Effector memory CD8-positive, alpha-beta T cell (primary cell): ENCODE measurements at regions not wholly inside any gene's neighbourhood (a gene's known extent, or its start where the extent isn't known, plus 50 kb on each side); places are given as distances from the start of the nearest gene placed in this dataset.

Experiments
- ATAC-seq: fragments of 150-1000 bp; cut with Tn5 transposase; replicated peaks from 2 replicates; pipeline ENCODE4 v1.10.0; 2021; ENCODE audit warnings: mild to moderate bottlenecking, moderate library complexity
- DNase-seq, 3 experiments: peaks; one replicate each; pipeline ENCODE4 v3.0.0; 2021
- H3K27ac Mint-ChIP-seq, 2 donors: one replicate each; pipeline ENCODE4 v1.8.0; 2022; ENCODE audit warnings: mild to moderate bottlenecking in 2 of 2, mixed read lengths in 2 of 2, moderate library complexity in 2 of 2
- H3K27me3 Mint-ChIP-seq, 2 donors: one replicate each; pipeline ENCODE4 v1.8.0; 2022; ENCODE audit warnings: mixed read lengths in 2 of 2
- H3K36me3 Mint-ChIP-seq: one replicate; pipeline ENCODE4 v1.8.0; 2022; ENCODE audit warnings: mild to moderate bottlenecking, moderate library complexity, mixed read lengths; ENCODE audit not compliant: insufficient read depth
- H3K4me1 Mint-ChIP-seq, 2 donors: one replicate each; pipeline ENCODE4 v1.8.0; 2022; ENCODE audit warnings: low read depth in 2 of 2, mixed read lengths in 2 of 2
- H3K4me3 Mint-ChIP-seq, 2 donors: one replicate each; pipeline ENCODE4 v1.8.0; 2022; ENCODE audit warnings: mild to moderate bottlenecking in 2 of 2, mixed read lengths in 2 of 2, moderate library complexity in 2 of 2
- H3K9me3 Mint-ChIP-seq, 2 donors: one replicate each; pipeline ENCODE4 v1.8.0; 2022; ENCODE audit warnings: mixed read lengths in 2 of 2

GRCh38 chr16:82358606-82359221 is 188.7 kb upstream of the MPHOSPH6 start:
- Mint-ChIP-seq H3K9me3 (no peaks in the 10 kb centered on the region), H3K27ac (no peak overlapping the region), H3K4me3 (no peak overlapping the region), H3K27me3 (peaks cover 29 to 31% of the 10 kb centered on the region in 2 donors), H3K4me1 (peaks cover 0 to 10% of the 10 kb centered on the region in 2 donors), H3K36me3 (no peaks in the 10 kb centered on the region)
- DNase-seq = no peak
- no peak for ATAC-seq

GRCh38 chr16:82358161-82358560 is 188.1 kb upstream of the MPHOSPH6 start:
- Mint-ChIP-seq H3K9me3 (no peaks in the 10 kb centered on the region), H3K27ac (no peak overlapping the region), H3K4me1 (peaks cover 0 to 10% of the 10 kb centered on the region in 2 donors), H3K4me3 (no peak overlapping the region), H3K36me3 (no peaks in the 10 kb centered on the region), H3K27me3 (peaks cover 23 to 27% of the 10 kb centered on the region in 2 donors)
- ATAC-seq (no peak), DNase-seq (no peak)

DNA sequence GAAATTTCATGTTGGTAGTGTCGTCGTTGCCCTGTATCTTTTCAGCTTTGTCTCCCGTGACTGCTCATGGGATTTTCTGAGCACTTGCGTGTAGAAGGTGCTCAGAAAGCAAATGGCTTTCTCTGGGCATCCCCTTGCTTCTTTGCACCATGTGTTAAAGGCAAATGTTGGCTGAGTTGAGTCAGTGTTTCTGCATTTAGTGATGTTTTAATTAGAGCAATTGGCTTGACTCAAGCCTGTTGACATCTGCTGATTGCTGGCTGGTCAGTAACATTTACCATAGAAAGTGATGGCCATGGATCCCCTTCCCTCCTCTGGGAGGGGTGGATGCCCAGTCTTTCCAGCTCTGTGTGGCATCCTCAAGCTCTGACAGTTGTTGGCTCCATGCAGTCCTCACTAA is 187.2 kb upstream of the MPHOSPH6 start:
- Mint-ChIP-seq H3K4me1 (peaks cover 0 to 10% of the 10 kb centered on the region in 2 donors), H3K9me3 (no peaks in the 10 kb centered on the region), H3K36me3 (no peaks in the 10 kb centered on the region), H3K27me3 (peaks cover 19 to 22% of the 10 kb centered on the region in 2 donors), H3K27ac (no peak overlapping the region), H3K4me3 (no peak overlapping the region)
- DNase-seq = no peak
- ATAC-seq = no peak

DNA sequence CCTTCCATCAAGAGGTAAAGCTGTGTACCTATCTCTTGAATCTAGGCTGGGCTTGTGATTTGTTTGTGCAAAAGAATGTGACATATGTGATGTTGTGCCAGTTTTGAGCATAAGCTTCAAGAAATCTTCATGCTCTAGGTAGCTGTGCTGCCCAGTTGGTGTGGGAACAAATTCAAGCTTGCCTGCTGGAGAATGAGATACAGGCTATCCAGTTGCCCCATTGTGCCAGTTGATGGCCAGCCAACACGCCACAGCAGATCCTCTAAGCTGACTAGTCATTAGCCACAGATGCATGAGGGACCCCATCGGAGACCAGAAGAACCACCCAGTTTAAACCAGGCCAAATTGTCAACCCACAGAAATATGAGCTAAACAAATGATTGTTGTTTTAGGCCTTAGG is 180.5 kb upstream of the MPHOSPH6 start:
- no peak overlapping the region for H3K4me3 Mint-ChIP-seq
- DNase-seq (no peak), ATAC-seq (no peak)
- H3K36me3 Mint-ChIP-seq = no peaks in the 10 kb centered on the region
- H3K27ac Mint-ChIP-seq = no peak overlapping the region
- H3K9me3 Mint-ChIP-seq = no peaks in the 10 kb centered on the region
- no peaks in the 10 kb centered on the region for H3K4me1 Mint-ChIP-seq
- H3K27me3 Mint-ChIP-seq = peaks cover 0 to 12% of the 10 kb centered on the region in 2 donors

DNA sequence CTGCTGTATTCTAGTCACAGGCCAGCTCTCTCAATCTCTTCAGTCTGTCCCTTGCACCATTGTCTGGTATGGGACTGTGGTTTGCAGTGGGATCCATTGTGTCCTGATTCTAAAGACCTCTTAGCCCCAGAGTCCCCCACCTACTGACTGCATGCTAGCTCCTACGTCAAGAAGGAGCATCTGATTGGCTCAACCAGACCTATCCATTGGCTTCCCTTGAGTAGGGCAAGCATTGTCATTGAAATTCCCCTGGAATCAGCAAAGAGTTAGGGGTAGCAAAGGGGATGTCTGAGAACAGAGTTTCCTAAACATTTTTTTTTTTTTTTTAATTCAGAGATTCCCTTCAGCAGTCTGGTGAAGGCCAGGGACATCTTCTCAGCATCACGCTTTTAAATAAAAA is 175.3 kb upstream of the MPHOSPH6 start:
- Mint-ChIP-seq H3K27me3 (peaks cover 17 to 56% of the 10 kb centered on the region in 2 donors), H3K9me3 (no peaks in the 10 kb centered on the region), H3K27ac (no peak overlapping the region), H3K4me3 (no peak overlapping the region), H3K36me3 (no peaks in the 10 kb centered on the region), H3K4me1 (no peaks in the 10 kb centered on the region)
- no peak for DNase-seq
- ATAC-seq = no peak

GRCh38 chr16:82344157-82344556 is 174.1 kb upstream of the MPHOSPH6 start:
- Mint-ChIP-seq H3K9me3 (no peaks in the 10 kb centered on the region), H3K27me3 (peaks cover 26 to 64% of the 10 kb centered on the region in 2 donors), H3K27ac (no peak overlapping the region), H3K4me3 (no peak overlapping the region), H3K36me3 (no peaks in the 10 kb centered on the region), H3K4me1 (no peaks in the 10 kb centered on the region)
- ATAC-seq (no peak), DNase-seq (no peak)

- Mint-ChIP-seq H3K27ac (no peak overlapping the region), H3K4me3 (no peak overlapping the region), H3K36me3 (no peaks in the 10 kb centered on the region), H3K9me3 (no peaks in the 10 kb centered on the region), H3K27me3 (peaks cover 52 to 85% of the 10 kb centered on the region in 2 donors), H3K4me1 (no peaks in the 10 kb centered on the region)
- no peak for DNase-seq
- no peak for ATAC-seq
Observed at GRCh38 chr16:82341146-82341669, 171.2 kb upstream of the MPHOSPH6 start.

GRCh38 chr16:82340531-82340930 is 170.5 kb upstream of the MPHOSPH6 start:
- Mint-ChIP-seq H3K4me3 (no peak overlapping the region), H3K27me3 (peaks cover 58 to 88% of the 10 kb centered on the region in 2 donors), H3K9me3 (no peaks in the 10 kb centered on the region), H3K4me1 (no peaks in the 10 kb centered on the region), H3K27ac (no peak overlapping the region), H3K36me3 (no peaks in the 10 kb centered on the region)
- ATAC-seq (no peak), DNase-seq (no peak)

DNA sequence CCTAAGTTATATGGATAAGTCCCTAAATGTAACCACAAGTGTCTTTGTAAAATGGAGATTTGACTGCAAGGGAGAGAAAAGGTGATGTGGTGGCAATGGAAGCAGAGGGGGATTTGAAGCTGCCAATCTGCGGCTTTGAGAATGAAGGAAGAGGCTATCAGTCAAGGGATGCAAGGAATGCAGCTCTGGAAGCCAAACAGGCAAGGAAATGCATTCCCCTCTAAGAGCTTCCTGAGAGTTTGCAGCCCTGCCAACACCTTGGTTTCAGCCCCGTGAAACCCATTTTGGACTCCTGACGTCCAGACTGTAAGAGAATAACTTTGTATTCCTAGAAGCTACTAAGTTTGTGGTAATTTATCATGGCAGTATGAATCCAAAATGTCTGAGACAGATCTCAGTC is 167.3 kb upstream of the MPHOSPH6 start:
- Mint-ChIP-seq H3K9me3 (no peaks in the 10 kb centered on the region), H3K4me1 (no peaks in the 10 kb centered on the region), H3K4me3 (no peak overlapping the region), H3K27ac (no peak overlapping the region), H3K36me3 (no peaks in the 10 kb centered on the region), H3K27me3 (peaks cover 51 to 70% of the 10 kb centered on the region in 2 donors)
- ATAC-seq (no peak), DNase-seq (no peak)

GRCh38 chr16:82331974-82332750 is 162.1 kb upstream of the MPHOSPH6 start:
- Mint-ChIP-seq H3K9me3 (no peaks in the 10 kb centered on the region), H3K27ac (no peak overlapping the region), H3K36me3 (peaks cover 3% of the 10 kb centered on the region), H3K4me1 (peaks cover 0 to 2% of the 10 kb centered on the region in 2 donors), H3K27me3 (peaks cover 29 to 43% of the 10 kb centered on the region in 2 donors), H3K4me3 (no peak overlapping the region)
- DNase-seq (no peak), ATAC-seq (no peak)

GRCh38 chr16:82331397-82331796 is 161.4 kb upstream of the MPHOSPH6 start:
- Mint-ChIP-seq H3K27ac (no peak overlapping the region), H3K4me1 (peaks cover 0 to 2% of the 10 kb centered on the region in 2 donors), H3K4me3 (no peak overlapping the region), H3K27me3 (peaks cover 21 to 43% of the 10 kb centered on the region in 2 donors), H3K9me3 (no peaks in the 10 kb centered on the region), H3K36me3 (peaks cover 3% of the 10 kb centered on the region)
- DNase-seq = no peak
- no peak for ATAC-seq

DNA sequence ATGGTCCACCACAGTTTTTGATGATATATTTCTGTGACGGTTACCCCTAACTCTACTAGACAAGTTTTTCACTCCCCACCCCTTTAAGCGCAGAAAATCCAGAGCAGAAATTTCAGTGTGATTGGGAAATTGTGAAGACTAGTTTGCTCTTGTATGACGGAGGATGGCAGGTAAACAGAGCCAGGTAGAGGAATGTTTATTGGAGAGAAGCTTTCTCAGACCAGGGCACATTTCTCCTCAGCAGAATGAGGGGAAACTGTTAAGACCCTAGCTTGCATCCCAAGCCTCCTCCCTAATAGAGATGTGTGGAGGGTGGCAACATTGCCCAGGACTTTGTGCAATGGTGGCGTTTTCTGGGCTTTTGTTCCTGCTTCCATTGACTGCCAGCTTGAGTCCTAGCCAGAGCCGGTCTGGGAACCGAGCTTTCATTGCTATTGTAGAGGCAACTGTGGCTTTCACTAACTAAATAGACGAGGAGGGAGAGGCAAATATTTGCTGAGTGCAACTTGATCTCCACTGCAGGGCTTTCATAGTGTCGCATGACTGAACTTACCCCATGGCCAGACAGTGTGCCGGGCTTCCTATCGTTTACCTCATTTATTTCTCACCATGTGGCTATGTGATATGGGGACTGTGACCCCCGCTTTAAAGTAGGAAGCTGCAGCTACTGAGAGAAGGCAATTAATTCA is 159.6 kb upstream of the MPHOSPH6 start:
- Mint-ChIP-seq H3K9me3 (no peaks in the 10 kb centered on the region), H3K27ac (no peak overlapping the region), H3K4me1 (peaks cover 0 to 2% of the 10 kb centered on the region in 2 donors), H3K4me3 (no peak overlapping the region), H3K36me3 (peaks cover 3% of the 10 kb centered on the region), H3K27me3 (peaks cover 10 to 28% of the 10 kb centered on the region in 2 donors)
- DNase-seq (no peak), ATAC-seq (no peak)

- Mint-ChIP-seq H3K27ac (no peak overlapping the region), H3K36me3 (peaks cover 3% of the 10 kb centered on the region), H3K4me1 (peaks cover 0 to 2% of the 10 kb centered on the region in 2 donors), H3K9me3 (peaks cover 0 to 5% of the 10 kb centered on the region in 2 donors), H3K4me3 (no peak overlapping the region), H3K27me3 (peaks cover 10 to 26% of the 10 kb centered on the region in 2 donors)
- ATAC-seq (no peak), DNase-seq (no peak)
Observed at GRCh38 chr16:82328881-82329469, 159.0 kb upstream of the MPHOSPH6 start.
